GM21515 (cell line): ENCODE measurements at regions not wholly inside any gene's neighbourhood (a gene's known extent, or its start where the extent isn't known, plus 50 kb on each side); places are given as distances from the start of the nearest gene placed in this dataset.

Experiments
- ATAC-seq: cut with Tn5 transposase; IDR thresholded peaks from one replicate; pipeline ENCODE4 v1.9.1; 2021; ENCODE audit not compliant: unreplicated experiment

DNA sequence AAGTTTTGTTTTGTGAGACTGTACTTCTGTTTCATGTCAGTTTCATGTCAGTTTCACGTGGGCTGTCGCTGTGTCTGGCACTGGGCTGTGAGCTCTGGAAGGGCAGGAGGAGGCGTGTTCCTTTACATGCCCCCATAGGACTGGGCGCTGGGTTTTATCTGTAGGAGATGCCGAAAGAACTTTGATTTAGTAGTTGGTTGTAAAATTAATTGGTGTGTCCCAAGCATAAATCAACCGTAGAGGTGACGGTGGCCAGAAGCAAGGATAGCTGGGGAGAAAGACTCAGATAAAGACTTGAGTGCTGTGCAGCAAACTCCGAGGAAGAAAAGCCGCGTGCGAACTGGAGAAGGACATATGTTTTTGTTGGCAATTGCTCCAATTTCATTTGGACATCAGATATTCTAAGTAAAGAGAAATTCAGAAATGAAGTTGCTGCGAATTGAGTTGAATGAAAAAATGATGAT, 182.5 kb downstream of the VRK1 start:
- ATAC-seq = no peak

DNA sequence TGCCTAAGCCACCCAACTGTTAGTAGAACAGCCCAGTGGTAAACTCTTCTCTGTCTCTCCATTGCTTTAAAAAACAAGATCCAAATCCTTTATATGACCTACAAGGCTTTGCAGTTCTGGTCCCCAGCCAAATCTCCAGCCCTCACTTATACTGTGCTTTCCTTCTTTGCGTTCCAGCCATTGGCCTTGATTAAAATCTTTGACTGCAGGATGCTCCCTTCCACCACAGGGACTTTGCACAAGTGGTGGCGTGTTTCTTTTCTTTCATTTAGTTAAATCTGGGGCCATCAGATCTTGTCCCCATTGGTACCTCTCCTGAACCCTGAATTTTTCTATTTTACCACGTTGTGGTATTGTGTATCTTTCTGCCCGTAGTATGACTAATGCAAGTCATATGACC, 183.7 kb downstream of the VRK1 start:
- ATAC-seq = no peak

DNA sequence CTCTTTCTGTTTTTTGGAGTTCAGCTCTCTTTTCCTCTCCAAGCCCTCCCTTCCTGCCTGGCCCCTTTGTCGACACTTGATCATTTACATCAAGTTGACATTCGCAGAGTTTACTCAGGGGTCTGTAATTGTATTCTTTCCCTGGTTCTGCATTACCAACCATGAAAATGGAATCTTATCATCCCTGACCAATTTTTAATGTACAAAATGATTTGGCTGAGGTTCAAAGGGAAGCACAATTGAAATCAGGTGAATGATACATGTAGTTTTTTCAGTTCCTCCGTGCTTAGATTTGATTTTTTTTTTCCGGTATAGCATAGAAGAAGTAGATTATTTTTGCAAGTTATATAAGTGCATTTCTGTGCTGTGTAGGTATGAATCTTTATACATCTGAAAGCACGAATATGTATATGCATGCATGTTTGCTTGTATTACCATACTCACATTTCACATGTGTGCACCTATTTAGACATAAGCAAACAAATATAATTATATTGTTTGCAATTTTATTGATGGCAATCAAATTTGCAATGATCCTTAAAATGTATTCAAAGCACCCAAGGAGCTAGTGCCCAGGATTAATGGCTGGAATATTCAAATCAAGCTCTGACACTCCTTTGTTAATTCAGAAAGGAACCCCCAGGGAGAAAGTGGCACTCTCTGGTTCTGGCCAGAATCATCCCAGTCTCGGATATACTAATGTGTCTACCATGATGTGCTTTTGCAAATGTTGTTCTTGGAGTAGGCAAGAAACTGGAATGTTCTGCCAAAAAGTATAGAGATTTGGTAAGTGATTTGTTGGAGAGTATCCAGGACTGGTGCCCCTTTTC, 189.3 kb downstream of the VRK1 start:
- no peak for ATAC-seq

DNA sequence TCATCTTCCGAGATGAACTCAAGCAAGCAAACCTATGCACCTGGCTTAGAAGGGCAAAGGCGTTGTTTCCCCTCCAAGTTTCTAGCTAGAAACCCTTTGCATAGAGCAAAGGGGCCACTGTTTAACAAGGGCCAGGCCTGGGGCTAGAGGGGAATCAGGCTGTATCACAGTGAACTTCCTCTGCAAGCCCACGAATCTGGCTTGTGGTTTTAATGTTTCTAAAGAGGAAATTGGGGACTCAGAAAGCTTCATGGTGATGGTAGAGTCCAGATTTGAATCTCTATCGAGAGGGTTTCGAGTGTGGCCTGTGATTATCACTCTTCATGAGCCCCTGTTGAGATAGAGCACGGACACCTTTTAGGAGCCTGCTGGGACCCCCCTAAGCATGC, 189.9 kb downstream of the VRK1 start:
- ATAC-seq = peak; percentile 52

DNA sequence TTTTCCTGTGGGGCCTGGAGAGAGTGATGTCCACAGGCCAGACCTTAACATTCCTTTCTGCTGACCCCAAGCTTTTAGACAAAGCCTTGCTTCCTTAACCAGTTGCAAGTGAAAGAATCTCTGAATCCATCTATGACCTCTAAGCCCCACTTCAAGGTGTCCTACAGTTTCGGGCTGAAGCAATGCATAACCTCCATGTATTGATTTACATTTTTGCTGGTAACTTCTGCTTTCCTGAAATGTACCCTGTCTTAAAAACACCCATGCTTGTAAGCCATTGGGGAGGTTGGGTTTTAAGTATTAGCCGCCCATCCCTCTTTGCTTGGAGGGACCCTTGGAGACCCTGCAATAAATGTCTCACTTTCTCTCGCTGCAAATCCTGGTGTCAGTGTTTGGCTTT, 190.6 kb downstream of the VRK1 start:
- ATAC-seq = no peak

DNA sequence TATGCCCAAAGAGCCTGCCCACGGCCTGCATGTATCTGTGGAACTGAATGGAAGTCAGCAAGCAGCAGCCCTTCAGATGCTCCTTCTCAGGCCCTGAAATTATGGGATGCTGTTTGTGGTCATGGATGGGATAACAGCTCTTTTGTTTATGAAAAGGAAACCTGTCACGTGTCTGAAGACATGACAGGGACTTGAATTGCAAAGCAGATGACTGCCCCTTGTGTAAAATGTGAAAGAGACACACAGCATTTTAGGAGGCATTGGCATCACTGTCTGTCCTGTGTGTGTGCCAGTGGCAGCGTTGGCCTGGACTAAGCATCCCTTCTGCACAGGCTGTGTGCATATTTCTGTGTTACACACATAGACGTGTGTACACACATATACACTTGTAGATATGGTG, 192.1 kb downstream of the VRK1 start:
- ATAC-seq = no peak

DNA sequence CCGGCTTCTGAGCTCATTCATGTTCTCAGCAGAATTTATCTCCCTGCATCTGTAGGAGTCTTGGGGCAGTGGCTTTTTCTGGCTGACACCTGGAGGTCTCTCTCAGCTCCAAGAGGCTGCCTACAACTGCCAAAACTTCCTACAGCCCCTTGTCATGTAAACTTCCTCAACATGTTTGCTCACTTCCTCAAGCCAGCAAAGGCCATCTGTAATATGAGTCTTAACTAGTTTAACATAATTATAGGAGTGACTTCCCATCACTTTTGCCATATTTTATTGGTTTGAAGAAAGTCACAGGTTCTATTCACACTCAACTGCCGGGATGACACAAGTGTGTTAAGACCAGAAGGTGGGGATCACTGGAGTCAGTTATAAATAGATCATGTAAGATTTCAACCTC, 194.0 kb downstream of the VRK1 start:
- no peak for ATAC-seq

DNA sequence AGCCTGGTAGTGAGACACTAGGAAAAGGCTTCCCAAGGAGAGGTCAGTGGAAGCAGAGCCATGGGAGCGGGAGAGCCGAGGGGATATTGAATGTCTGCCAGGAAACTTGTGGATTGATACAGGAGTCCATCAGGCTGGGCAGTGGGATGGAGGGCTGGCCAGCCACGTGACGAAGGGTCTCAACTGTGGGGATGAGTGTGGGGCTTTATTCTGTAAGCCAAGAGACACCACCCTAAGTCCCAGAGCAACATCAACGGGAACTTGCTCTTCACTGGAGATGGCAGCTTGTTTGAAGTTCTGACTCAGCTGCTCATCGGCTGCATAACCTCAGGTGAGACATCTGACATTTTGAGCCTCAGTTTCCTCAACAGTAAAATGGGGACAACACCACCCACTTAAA, 197.8 kb downstream of the VRK1 start:
- ATAC-seq = no peak

DNA sequence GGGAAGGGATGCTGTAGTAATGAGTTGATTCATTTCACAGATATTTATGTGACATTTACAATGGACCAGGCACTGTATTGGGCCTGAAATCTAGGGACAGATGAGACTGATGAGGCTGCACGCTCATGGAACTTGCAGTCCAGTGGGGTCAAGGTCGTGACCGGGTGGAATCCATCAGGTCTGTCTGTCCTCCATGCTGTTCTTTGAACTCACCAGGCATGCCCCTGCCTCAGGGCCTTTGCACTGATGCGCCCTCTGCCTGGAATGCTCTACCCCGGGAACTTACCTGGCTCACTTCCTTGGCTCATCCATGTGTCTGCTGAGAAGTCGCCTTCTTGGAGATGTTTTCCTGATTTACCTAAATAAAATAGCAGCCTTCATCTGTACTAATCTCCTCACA, 200.1 kb downstream of the VRK1 start:
- ATAC-seq = no peak

DNA sequence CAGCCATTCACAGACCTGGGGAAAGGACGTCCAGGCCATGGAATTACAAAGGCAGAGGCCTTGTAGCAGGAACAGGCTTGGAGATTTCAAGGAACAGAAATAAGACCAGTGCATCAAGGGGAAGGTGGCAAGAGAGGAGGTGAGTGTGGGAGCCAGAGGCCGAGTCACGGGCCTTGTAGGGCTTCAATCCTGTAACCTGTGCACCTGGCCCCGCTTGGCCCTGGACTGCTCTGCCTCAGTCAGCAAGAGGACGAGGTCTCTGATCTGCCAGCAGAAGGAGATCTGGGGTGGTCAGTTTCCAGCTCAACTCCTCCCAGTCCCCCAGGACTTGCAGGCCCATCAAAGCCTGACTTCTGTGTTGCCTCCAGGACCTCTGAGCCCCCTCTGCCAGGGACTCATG, 200.8 kb downstream of the VRK1 start:
- ATAC-seq = no peak

DNA sequence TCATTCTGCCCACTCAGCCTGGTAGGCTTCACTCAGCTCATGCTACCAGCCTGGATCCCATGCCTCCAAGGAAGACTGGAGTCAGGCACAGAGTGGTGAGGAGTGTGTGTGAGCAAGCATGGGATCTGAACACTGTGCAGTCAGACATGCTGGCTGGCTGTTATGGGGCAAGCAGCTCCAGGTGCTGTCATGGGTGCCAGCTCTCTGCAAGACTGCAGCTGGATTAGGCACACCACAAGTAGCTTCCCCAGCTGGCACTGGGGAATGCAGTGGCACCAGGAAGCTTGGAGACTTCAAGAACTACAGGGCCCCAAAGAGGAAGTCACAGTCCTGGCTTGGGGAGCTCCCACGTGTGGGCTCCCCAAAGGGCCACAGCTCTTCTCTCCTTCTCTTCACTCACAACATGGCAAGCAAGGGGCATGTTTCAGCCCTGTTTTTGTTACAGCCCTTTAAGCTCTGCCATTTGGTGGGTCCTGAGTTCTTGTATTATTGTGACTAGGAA, 202.5 kb downstream of the VRK1 start:
- ATAC-seq = no peak

DNA sequence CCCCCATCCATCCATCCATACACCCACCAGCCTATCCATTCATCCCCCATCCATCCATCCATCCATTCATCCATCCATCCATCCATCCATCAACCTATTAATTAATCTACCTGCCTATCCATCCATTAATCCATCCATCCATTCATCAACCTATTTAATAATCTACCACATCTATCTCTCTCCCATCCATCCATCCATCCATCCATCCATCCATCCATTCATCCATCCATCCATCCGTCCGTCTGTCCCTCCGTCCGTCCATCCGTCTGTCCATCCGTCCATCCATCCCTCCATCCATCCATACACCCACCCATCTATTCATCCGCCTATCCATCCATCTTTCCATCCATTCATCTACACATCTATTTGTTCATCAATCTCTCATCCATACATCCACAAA, 205.3 kb downstream of the VRK1 start:
- no peak for ATAC-seq

DNA sequence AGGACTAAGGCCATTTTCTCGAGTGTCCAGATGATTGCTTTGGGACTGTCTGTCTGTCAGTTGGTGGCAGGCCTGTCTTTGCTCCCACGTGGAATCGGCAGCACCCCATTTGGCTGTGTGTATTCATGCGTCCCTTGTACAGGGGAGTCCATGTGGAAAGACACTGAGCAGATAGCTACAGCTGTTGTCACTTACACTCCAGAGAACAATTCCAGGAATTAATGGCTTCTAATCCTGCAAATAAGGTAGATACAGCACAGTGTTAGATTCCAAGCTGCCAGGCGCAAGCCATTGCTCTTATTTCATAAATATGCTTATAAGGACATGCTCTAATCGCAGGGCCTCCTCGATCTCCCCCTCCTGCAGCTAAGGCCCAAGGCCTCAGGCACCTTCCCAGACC, 208.8 kb downstream of the VRK1 start:
- ATAC-seq = no peak

DNA sequence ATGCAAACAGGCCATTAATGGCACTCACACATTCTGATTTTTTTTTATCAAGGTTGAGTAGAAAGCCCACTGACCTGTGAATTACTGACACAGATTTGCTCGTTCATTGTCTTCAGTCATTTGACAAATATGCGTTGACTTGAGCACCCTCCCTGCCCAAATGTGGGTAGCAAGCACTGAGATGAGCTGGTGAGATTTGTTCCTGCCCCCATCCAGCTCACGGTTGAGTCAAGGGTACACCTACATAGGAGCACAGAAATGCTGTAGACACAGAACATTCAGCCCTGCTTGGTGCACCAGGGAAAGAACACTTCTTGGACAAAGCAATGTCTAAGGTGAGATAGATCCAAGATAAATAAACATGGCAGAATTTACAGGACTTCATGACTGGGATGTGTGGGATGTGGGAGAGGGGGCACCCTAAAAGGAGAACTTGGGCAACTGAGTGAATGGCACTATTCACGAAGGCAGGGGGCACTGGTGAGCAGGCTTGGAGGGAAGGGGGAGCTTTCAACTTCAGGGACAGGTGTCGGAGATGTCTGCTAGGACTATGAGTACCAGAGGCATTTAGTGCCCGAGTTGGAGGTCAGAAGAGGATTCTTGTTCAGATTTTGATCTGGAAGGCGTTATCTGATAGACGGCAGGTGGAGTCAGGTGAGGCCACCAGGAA, 213.4 kb downstream of the VRK1 start:
- no peak for ATAC-seq

DNA sequence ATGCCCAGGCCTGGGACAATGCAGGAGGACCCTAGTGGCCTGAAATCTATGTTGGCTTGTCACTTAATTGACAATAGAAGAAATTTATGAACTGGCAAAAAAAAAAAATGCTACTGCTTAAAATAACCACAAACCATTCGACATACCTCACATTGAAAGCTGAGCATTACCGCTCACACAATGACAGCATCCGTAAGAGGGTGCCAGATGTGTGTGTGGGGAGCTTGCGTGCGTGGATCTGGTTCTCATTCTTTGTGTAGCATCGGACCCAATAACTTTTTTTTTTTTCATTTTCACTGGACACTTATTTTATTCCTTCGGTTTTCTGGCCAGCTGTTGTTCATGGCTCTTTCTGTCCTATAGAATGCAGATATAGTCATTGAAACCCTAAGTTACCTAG, 216.7 kb downstream of the VRK1 start:
- no peak for ATAC-seq

DNA sequence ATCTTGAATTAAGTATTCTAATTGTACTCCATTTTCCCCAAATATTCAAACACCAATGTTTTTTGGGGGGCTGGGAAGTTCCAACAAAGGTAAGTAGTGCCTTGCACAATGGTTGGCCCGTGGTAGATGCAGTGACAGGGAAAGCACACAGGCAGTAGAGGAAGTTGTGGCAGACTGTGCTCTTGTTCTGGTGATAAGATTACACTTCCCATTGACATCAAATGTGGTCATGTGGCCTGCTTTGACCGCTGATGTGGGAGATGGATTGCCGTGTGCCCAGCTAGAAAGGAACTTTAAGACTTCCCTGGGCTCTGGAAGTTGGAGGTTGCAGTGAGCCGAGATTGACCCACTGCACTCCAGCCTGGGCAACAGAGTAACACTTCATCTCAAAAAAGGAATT, 223.8 kb downstream of the VRK1 start:
- ATAC-seq = no peak

DNA sequence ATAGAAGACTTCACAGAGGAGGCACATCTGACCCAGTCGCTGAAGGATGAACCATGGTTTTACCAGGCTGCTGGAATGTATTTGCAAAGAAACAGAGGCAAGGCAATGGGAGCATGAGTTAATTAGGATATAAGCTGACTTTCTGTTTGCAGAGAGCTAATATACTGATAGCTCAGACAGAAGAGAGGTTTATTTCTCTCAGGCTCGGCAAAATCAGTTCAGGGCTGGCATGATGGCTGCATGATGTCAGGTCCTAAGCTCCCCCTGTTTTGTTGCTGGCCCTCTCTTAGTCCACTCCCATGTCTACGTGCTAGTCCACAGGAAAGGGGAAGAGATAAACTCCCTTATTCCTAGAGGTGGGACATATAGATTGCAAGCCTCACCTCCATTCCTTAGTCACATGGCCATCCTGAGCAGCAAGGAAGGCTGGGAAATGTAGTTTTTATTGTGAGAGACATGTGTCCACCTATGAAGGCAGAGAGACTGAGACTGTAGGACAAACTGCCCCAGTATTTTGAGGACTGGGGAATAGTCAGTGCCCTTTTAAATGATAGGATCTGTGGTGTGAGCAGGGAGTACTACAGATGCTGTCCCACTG, 224.5 kb downstream of the VRK1 start:
- ATAC-seq = no peak

DNA sequence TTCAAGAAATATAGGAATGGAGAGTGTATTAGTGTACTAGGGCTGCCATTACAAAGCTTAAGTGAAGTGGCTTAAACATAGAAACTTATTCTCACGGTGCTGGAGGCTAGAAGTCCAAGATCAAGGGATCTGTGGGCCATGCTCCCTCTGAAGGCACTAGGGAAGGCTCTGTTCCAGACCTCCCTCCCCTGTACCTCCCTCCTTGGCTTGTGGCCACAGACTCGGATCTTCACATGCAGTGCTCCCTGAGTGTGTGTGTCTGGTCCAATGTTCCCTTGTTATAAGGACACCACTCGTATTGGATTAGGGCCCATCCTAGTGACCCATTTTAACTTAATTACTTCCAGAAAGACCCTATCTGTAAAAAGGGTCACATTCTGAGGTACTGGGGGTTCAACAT, 225.6 kb downstream of the VRK1 start:
- no peak for ATAC-seq

DNA sequence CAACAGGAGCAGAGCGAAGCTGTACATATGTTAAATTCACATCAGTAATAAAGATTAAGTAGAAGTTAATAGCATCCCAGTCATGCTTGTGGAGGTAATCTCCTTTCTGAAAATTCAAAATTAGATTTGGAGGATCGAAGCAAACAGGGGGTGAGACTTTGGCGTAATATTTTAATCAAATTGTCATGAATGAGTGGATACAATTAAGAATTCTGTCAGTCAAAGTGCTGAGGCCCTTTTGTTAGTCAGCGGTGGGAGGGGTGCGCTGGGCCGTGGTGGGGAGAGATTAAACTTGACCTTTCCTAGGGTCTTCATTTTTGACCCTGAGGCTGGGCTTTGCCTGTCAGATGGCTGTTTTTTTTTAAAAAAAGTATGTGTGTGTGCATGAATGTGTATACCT, 226.7 kb downstream of the VRK1 start:
- no peak for ATAC-seq

DNA sequence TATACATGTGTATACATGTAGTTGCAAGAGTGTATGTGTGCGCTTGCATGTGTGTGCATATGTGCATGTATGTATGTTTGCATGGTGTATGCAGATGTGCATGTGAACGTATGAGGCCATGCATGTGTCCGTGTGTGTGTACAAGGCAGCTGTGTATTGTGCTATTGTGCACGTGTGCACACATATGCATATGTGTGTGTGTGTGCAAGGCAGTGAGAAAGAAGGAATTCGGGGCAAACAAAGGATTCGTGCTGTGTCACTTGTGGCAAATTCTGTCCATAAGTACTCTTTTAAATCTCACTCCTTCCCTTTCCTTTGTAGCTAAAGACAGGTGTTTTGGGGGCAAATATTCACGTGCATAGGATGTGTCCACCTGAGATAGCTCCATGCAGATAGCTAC, 227.1 kb downstream of the VRK1 start:
- ATAC-seq = no peak

DNA sequence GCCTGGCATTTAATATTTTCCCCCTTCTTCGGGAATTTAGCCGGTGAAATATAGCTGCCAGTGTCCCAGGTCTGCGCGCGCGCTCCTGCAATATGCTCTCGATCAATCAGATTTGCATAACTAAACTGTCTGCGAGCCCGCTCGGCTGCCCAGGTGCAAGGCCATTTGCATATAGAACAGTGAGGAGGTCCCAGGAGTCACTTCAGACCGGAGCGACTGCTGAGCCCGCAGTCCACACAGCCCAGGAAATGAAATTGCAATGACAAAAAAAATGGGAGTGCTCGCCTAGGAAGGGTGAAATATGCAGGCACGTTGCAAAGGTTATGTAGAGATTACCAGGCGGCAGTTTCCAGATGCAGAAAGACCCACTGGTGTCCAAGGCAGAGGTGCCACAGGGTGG, 228.5 kb downstream of the VRK1 start:
- ATAC-seq = no peak
